GM19468 (cell line): ENCODE measurements at regions not wholly inside any gene's neighbourhood (a gene's known extent, or its start where the extent isn't known, plus 50 kb on each side); places are given as distances from the start of the nearest gene placed in this dataset.
"Not testable (repeated sequence)": the region's sequence is repeated elsewhere in the genome, so short reads cannot be mapped to it uniquely, and the experiment has no call there.

ENCODE experiments used
- ATAC-seq: cut with Tn5 transposase; IDR thresholded peaks from one replicate; pipeline ENCODE4 v1.9.1; 2021; ENCODE audit warnings: mild to moderate bottlenecking, moderate library complexity, moderate number of reproducible peaks; ENCODE audit not compliant: unreplicated experiment; ENCODE audit errors: extremely low read depth

DNA sequence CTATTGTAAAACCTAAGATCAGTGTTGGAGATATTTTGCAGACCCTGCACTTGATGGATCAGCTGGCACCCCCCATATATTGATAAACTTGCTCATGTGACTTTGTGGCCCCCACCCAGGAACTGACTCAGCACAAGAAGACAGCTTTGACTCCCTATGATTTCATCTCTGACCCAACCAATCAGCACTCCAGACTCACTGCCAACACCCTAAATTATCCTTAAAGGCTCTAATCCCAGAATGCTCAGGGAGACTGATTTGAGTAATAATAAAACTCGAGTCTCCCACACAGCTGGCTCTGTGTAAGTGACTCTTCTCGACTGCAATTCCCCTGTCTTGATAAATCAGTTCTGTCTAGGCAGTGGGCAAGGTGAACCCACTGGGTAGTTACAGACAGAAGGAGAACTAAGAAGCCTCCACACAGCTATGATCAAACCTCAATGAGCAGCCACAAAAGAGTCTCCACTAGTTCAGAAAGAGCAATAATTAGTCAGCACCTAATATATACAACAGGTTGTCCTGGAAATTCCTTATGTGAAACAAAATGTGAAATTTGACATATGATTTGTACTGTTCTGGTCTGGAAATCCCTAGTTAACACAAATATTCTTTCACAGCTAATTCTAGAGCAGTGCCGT is 52.2 kb downstream of the ACTL7B start:
- ATAC-seq: no peak

DNA sequence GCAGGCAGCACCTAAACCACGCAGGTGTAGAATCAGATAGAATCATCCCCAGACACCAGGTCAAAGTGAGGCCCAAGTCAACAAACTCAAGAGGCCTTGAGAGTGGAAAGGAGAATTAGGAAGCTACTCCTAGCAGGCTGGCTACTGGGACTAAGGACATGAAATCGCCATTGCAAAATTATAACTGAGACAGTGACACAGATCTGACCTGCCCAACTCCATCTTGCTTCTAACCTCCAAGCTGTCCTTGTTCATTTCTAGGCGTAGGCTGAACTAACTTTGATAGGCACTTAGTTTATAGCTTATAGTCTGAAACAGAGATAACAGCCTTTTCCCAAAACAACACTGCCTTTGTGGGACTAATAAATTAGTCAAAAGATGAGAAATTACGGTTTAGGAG is 52.8 kb downstream of the ACTL7B start:
- ATAC-seq: no peak

DNA sequence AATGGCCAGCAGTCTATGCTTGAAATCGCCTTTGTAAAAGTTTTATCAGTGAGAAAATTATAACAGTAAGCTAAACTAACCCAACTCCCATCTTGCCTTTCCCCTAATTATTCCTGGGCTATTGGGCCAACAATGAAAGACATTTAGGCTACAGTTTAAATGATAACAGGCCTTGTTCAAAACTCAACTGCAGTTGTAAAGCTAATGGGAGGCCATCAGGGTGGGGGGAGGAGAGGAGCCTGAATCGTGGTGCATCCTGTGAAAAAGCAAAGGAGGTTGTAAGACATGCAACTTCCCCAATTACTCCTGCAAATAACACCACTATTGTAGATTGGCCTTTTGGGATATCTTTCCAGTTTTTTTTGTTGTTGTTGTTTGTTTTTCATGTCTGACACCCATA is 53.8 kb downstream of the ACTL7B start:
- no peak for ATAC-seq

DNA sequence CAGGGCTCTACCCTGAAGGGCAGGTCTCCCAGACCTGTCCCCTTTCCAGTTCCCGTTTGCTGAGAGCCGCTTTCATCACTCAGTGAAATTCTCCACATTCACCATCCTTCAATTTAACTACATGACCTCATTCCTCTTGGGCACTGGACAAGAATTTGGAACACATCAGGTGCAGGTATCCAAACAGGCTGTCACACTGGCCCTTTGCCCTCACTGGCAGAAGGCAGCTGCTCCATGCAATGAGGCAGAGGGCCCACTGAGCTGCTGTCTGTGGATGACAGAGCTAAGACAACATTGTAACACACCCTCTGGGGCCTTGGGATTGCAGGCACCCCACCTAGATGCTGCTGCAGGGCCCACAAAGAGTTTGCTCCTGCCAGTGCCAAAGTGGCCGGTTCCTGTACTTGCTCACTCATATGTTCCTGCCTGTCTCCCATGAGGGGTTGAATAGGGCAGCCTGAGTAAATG is 55.1 kb downstream of the ACTL7B start:
- no peak for ATAC-seq

DNA sequence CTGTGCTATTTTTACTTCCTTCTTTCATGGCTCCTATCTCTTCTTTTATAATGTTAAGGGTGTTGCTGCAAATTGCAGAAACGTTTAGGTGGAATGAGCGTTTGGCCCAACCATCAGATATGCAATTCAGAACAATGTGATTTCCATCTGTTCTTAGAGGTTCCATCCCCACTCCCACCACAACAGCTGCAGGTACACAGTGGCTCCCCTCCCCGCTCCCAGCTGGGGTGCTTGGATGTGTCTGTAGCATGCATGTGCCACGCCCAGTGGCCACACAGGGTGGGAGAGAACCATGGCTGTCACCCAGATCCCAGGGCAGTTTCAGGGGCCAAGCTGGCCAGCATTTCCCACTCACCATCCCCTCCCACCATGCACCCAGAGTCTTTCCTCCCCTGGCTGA is 62.2 kb downstream of the ACTL7B start:
- no peak for ATAC-seq

DNA sequence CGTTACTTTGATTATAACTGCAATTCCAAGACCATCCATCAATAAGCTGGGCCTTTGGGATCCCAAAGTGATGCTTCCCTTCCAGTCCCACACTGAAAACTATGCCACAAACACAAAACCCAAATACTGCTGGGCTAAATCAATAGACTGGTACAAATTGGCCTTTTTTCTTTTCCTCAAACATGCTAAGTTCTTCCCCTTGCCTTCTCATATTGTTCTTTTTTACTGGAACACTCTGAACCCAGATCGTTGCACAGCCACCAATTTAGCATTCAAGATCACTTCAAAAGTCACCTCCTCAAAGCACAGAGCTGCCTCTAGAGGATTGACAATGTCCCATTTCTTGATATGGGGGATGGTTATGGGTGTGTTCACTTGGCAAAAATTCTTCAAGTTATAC is 66.0 kb downstream of the ACTL7B start:
- no peak for ATAC-seq

DNA sequence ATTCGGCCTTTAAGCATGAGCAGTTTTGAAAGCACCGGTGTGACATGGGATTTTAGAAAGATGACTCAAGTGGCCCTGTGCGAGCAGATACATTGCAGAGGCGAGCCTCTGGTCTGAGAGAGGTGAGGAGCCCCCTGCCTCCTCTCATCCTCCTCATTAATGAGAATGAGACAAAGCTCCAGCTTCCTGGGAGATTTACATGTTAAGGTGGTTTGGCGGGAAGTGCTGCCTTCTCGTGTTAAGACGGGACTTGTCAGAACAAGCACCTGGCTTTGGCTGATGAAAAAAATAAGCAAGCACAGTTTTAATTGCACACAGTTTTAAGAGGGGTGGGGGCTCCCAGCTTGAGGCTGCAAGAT is 68.1 kb downstream of the ACTL7B start:
- no peak for ATAC-seq

DNA sequence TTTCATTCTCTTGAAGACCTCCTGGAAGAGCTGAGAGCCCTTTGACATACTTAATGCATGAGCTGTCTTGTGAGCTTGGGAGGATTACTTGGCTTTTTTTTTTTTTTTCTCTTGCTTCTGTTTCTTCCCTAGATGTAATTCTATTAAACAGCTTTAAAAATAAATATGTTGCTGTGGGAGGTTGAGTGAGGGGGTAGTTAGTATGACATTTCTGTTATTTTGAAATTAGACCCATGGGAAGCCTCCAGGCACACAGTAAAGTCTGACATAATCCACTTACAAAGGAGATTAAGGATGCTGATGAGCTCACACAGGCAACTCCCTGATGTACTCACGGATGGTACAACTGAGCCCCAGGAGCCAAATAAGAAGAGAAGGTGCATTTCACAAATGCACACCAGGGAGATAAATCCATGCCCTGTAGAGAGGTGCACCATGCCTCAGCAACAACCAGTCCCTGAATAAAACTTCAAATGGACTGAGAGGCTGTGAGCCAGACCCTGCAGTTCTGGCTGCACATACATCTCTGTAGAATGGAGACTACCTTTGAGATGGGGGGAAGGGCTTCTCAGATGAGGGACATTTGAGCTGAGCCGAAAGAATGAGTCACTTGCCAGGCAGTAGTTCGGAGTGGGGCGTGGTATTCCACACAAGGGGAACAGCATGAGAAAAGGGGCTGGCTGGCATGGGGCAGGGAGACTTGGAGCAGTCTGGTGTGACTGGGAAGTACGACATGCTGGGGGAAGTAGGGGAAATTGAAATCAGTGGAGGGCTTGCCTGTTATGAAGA is 68.7 kb downstream of the ACTL7B start:
- ATAC-seq: no peak

DNA sequence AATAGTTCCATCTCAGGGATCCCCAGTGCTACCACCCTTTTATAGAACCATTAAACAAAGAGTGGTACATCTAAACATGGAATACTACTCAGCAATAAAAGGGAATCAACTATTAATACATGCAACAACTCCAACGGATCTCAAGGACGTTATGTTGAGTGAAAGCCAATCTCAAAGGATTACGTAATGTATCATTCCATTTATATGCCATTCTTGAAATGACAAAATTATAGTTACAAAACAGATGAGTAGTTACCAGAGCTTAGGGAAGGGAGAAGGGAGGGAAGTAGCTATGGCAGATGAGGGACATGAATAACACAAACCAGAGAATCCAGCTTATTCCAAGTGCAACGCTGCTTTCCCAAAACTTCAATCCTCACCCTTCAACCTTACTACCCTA is 69.5 kb downstream of the ACTL7B start:
- ATAC-seq: no peak

DNA sequence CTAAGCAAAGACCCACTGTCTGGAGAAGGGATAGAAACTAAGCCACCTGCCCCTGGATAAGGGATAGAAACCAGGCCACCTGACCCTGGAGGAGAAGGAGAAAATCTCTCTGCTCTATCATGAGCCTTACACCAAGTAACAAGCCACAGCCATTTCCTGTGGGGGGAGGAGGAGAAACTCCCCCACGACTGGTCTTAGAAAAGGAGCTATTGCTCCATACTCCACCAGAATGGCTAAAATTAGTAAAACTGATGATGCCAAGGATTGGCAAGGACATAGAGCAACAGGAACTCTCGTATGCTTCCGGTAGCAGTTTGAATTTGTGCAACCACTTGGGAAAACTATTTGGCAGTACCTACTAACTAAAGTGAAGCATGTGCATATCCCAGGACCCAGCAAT is 70.8 kb downstream of the ACTL7B start:
- ATAC-seq: no peak

DNA sequence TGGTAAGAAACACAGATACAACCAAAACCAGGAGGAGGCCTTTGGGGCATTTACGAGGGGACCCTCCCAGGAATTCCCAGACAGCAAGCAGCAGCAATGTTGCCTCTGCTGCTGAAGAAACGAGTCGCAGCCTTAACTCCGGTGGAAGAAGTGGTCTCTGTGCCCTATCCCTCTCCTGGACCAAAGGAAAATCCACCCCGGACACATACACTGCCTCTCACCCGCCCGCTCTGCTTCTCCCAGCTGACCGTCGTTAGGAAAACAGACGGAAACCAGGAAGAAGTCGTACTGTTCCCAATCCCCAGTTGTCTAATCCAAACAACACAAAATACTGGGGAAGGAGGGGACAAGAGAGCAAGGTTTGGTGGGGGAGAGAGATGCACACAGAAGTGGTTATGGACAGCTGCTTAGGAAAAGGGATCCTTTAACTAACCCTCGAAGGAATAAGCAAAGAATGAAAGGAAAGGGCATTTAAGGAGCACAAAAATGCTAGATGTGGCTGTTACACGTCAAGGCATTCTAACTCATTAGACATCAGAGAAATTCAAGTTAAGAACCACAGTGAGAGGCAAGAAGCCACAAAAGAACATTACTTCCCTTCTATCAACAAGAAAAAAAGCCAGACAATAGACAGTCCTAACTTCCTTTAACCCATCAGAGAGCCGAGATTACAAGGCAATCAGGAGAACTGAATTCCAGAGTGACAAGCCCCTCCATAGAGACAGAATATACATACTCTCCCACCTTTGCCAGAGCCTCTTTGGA is 71.9 kb downstream of the ACTL7B start:
- ATAC-seq: no peak

DNA sequence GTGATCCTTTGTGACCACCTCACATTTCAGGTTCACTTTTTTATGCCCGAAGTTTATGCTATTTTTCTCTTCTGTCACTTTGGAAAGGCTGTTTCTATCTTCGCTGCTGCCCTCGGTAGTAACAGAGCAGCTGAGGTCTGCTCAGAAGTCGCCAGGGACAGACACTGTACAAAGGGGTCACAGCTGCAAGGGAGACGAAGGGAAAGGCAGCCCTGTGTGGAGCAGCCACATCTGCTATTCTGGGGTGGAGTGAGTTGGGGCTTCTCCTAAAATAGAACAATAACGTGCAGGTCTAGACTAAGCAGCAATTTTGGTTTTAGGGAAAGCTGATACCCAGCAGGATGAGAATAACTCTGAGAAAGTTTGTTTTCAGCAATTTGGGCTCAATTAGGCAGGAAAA is 72.5 kb downstream of the ACTL7B start:
- no peak for ATAC-seq

DNA sequence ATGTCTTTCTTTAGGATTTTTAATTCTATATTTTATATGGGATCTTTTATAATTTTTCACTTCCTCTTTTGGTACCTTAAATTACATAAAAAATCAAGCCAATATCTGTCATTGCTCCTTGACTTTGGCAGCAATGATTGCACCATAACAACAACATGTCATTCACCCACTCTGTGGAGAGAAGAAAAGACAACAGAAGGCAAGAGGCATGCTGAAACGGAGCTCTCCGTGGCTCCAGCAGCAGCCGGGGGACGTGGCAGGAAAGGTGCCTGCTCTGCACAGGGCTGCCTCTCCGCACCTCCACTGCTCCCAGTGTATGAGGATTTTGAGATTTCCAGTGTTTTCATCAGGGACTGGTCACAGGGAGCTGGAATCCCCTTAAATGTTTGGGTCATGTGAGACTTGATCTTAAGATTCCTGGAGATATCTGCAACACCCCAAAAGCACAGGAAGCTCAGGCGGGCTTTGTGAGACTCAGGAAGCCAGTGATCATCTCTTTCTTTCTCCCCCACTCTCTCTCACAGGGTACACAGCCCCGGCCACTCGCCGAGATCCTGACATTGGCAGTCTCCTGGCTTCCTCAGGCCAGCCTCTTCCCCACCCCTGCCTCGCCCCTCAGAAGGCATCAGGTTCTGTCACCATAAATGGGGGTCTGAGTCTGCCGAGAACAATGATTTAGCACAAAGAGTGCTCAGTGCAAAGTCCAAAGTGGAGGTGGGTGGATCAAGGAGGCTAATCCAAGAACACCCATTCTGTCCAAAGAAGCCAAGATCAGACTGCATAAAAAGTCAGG is 74.6 kb downstream of the ACTL7B start:
- no peak for ATAC-seq

DNA sequence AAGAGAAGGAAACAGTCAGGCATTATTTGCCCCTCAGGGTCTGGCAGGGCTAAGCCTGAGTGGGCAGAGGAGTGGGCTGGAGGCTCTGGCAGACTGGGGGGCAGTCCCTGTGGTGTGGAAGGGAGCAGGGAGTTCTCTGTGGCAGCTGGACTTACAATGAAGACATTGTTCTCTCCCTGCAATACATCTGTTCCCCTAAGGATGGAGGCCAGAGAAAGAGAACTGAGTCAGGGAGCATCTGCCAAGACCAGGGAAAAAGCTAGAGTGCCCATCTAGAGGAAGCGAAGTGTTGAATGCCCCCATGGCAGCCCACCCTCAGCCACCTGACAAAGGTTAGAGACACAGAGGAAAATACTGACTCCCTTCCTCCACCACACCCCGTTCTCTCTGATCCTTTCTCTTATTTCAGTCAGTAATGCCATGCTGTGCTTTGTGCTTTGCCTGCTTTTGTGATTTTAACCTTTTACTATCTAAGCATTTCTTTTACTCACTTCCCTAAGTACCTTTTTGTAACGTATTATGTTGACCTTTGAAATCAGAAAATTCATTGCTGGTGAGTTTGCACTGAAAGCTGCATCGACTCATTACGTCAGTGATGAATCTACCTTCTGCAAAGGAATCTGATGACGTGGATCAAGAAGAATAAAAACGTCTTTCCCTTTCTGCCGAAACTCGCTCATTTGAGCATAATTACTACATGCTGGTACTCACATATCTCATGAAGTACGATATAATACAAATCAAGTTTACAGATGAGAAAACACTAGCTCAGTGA is 76.0 kb downstream of the ACTL7B start:
- ATAC-seq: no peak

DNA sequence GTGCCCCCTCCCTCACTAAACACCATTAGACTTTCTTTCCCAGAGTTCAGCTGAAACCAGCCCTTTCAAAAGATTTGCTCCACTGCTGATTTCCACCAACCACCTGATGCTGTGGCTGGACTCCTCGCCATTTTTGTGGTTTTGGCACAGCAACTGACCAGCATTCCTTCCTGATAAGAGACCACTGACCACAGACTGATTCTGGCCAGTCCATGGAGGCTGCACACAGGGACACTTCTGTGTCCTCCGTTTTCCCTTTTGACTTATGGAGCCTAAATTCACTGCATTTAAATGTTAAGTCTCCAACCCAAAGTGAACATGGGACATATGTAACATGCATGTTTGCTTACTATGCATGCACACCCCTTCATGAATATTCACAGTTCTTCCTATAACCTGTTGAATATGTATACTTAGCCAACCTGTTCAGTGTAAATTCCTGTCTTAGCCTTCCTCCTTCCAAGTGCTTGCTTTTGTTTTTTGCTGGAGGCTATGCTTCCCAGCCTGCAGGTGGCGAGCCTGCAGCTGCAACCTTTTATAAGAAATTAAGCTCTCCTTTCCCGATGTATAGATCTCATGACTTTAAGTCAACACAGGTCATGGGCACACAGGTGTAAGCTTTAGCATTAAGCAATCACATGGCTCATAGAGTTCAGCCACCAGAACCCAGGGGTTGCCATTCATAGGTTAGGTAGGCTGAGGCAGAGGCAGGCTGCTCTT is 78.7 kb downstream of the ACTL7B start:
- no peak for ATAC-seq

DNA sequence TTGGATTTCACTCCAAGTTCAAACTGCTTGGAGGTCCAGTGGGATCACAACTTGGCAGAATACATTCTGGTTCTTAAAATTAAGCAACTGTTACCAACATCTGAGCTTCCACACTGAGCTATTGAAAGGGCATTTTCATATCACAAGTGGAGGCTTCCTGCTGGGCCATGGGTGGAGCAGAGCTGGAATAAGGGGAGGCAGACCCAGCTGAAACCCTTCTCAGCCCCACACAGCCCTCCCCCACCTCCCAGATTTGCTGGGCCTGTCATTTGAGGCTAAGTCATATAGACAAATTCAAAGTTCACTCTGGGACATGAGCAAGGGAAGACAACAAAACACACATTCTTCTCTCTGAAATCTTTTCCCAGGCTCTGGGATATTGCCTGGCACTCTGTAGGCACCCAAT is 79.9 kb downstream of the ACTL7B start:
- ATAC-seq: no peak

DNA sequence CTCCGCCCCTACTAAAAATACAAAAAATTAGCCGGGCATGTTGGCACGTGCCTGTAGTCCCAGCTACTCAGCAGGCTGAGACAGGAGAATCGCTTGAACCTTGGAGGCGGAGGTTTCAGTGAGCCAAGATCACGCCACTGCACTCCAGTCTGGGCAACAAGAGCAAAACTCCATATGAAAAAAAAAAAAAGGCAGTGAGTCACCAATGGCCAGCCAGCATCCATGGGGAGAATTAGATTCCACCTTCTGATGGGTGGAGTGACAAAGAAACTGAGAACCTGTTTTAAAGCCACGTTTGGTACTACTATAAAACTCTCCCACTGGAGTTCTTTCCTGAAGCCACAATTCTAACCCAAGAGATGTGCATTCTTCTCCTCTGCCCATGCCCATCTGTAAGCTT is 81.7 kb downstream of the ACTL7B start:
- ATAC-seq: not testable (repeated sequence)

DNA sequence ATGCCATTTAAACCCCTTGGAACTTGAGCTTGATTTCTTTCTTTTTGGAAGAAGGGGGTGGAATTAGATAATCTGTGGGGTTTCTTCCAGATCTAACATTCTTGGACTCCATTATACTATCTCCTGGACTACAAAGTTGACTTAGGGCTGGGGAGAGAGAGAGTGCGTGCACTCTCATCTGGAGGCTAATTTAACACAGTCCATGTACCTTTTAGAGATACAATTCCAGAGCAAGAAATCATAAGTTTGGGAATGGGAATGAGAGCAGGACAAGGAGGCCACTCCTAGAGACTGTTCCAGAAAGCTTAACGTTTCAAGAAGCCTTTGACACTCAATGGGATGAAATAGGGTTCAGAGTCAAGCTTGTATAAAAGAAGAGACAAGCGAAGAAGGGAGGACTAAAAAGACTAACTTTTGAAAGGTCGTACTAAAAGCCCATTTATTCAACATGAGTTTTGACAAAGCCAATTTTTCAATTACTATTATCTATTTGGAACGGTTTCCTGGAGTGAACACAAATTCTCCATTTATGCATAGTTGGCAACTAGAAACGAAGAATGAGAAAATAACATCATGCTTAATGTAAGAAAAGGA is 83.4 kb downstream of the ACTL7B start:
- ATAC-seq: no peak

DNA sequence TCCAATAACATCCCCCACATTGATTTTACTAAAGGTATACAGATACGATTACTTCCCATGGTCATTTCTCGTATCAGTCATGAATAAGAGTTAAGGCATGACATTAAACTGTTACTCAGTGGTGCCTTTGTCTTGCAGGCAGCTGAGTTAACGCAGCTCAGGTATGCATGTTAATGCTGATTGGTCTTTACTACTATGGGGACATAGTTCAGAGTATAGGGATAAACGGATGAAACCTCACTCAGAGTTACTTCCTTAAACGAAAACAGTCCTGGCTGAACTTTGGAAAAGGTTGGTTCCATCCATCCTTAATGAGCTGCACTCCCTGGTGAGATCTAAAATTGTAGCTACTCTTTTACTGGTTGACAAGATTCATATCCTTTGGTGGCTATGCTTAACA is 87.0 kb downstream of the ACTL7B start:
- ATAC-seq: no peak
